HCT116 (cell line): ENCODE measurements at regions not wholly inside any gene's neighbourhood (a gene's known extent, or its start where the extent isn't known, plus 50 kb on each side); places are given as distances from the start of the nearest gene placed in this dataset.

ENCODE experiments used
- ATAC-seq: fragments of 200-7000 bp; cut with Tn5 transposase; 2 replicates; pipeline ENCODE4 v1.9.1; 2020; ENCODE audit warnings: mild to moderate bottlenecking, moderate library complexity
- BruUV-seq: library from RNA; stranded (reverse); fragments of 400-500 nt; replicated peaks from 2 replicates; lab custom pipeline; 2021; lab: Mats Ljungman, UMichigan
- CTCF ChIA-PET: fragments of 300-600 bp; sonication (Branson Sonifier 250); formaldehyde crosslinking; loops from one replicate; lab custom pipeline; 2021; ENCODE audit warnings: antibody characterized with exemption; lab: Charles Lee
- POLR2A ChIA-PET: fragments of 300-600, 350-600 bp; sonication (Branson Sonifier 250); formaldehyde crosslinking; loops from one replicate; lab custom pipeline; 2021; ENCODE audit warnings: antibody characterized with exemption; lab: Charles Lee
- RAD21 ChIA-PET, 2 experiments: fragments of 300-600 bp; sonication (Branson Sonifier 250); formaldehyde crosslinking; loops; one replicate each; lab custom pipeline; 2023; ENCODE audit warnings: low total read pairs in 2 of 2; ENCODE audit not compliant: uncharacterized antibody in 2 of 2, unreplicated experiment in 2 of 2, low non-redundant PET in 1 of 2; lab: Charles Lee
- DNase-seq: peaks from one replicate; pipeline ENCODE4 v3.0.0-alpha.2; 2010; ENCODE audit warnings: low read depth, low spot score
- H2AFZ ChIP-seq: fragments of 200-600 bp; shearing (Covaris generic), sonication (generic); 2 replicates; pipeline ENCODE4 v1.6.1; 2017; ENCODE audit warnings: low read depth, mixed run types, mixed read lengths, antibody characterized with exemption, low read length; ENCODE audit not compliant: poor library complexity, severe bottlenecking
- H3K27ac ChIP-seq: 2 replicates; pipeline ENCODE4 v1.5.1; 2012; ENCODE audit warnings: low read depth, low read length
- H3K27me3 ChIP-seq: fragments of 200-600 bp; sonication (generic); 2 replicates; pipeline ENCODE4 v1.6.1; 2016; ENCODE audit warnings: mixed run types, low read length, mixed read lengths; ENCODE audit not compliant: insufficient read depth
- H3K36me3 ChIP-seq, 2 experiments: fragments of 200-500 bp in 1 of 2; fragments of 200-600 bp in 1 of 2; sonication (Bioruptor generic) in 1 of 2; sonication (generic) in 1 of 2; 2 replicates each; pipeline versions ENCODE4 v1.5.1 to v1.6.1; 2014 to 2016; ENCODE audit warnings: low read length in 2 of 2, inconsistent platforms in 1 of 2, mixed read lengths in 1 of 2, mixed run types in 1 of 2; ENCODE audit not compliant: insufficient read depth in 2 of 2, control insufficient read depth in 1 of 2
- H3K4me1 ChIP-seq, 2 experiments: fragments of 200-600 bp in 1 of 2; sonication (generic) in 1 of 2; 2 replicates each; pipeline versions ENCODE4 v1.5.1 to v1.6.1; 2012 to 2017; ENCODE audit warnings: low read length in 2 of 2, inconsistent platforms in 1 of 2, mild to moderate bottlenecking in 1 of 2, mixed read lengths in 1 of 2, mixed run types in 1 of 2, moderate library complexity in 1 of 2; ENCODE audit not compliant: insufficient read depth in 2 of 2, control insufficient read depth in 1 of 2
- H3K4me2 ChIP-seq: fragments of 200-600 bp; sonication (generic); 2 replicates; pipeline ENCODE4 v1.6.1; 2017; ENCODE audit warnings: mixed run types, low read length, mixed read lengths
- H3K4me3 ChIP-seq, 2 experiments: fragments of 200-600 bp in 1 of 2; sonication (generic) in 1 of 2; replicated peaks in 1 of 2; 2 replicates each; pipeline ENCODE4 v1.5.1; 2011 to 2016; ENCODE audit warnings: low read length in 2 of 2, control low read depth in 1 of 2, low read depth in 1 of 2, mild to moderate bottlenecking in 1 of 2, mixed read lengths in 1 of 2, mixed run types in 1 of 2
- H3K79me2 ChIP-seq: fragments of 200-600 bp; sonication (generic); 2 replicates; pipeline ENCODE4 v1.6.1; 2017; ENCODE audit warnings: mild to moderate bottlenecking, mixed run types, low read length, moderate library complexity, mixed read lengths; ENCODE audit not compliant: insufficient read depth
- H3K9ac ChIP-seq: fragments of 200-600 bp; sonication (generic); 2 replicates; pipeline ENCODE4 v1.6.1; 2016; ENCODE audit warnings: low read length, mixed read lengths
- H3K9me2 ChIP-seq: fragments of 200-600 bp; sonication (generic), shearing (Covaris generic); 2 replicates; pipeline ENCODE4 v1.6.1; 2017; ENCODE audit warnings: mixed run types, mild to moderate bottlenecking, moderate library complexity; ENCODE audit not compliant: insufficient read depth
- H3K9me3 ChIP-seq, 2 experiments: fragments of 200-500 bp in 1 of 2; fragments of 200-600 bp in 1 of 2; sonication (Bioruptor generic) in 1 of 2; sonication (generic) in 1 of 2; 2 replicates each; pipeline ENCODE4 v1.6.1; 2014 to 2017; ENCODE audit warnings: low read length in 2 of 2, mixed read lengths in 2 of 2, inconsistent platforms in 1 of 2, low read depth in 1 of 2, mild to moderate bottlenecking in 1 of 2, mixed run types in 1 of 2, moderate library complexity in 1 of 2; ENCODE audit not compliant: control insufficient read depth in 1 of 2, insufficient read depth in 1 of 2
- H4K20me1 ChIP-seq: fragments of 200-600 bp; sonication (generic), shearing (Covaris generic); 2 replicates; pipeline ENCODE4 v1.6.1; 2017; ENCODE audit warnings: mixed run types, mild to moderate bottlenecking, moderate library complexity; ENCODE audit not compliant: insufficient read depth
- CBX3 ChIP-seq: IDR thresholded peaks from 2 replicates; pipeline ENCODE4 v1.6.1; 2012; ENCODE audit warnings: low read depth
- CEBPB ChIP-seq: IDR thresholded peaks from 2 replicates; pipeline ENCODE4 v1.6.1; 2012; ENCODE audit warnings: low read depth
- EGR1 ChIP-seq: IDR thresholded peaks from 2 replicates; pipeline ENCODE4 v1.6.1; 2012; ENCODE audit warnings: low read depth
- ELF1 ChIP-seq: IDR thresholded peaks from 2 replicates; pipeline ENCODE4 v1.6.1; 2012; ENCODE audit warnings: low read depth, borderline replicate concordance
- FOSL1 ChIP-seq: IDR thresholded peaks from 2 replicates; pipeline ENCODE4 v1.6.1; 2012; ENCODE audit warnings: low read depth
- POLR2AphosphoS5 ChIP-seq: IDR thresholded peaks from 2 replicates; pipeline ENCODE4 v1.6.1; 2011; ENCODE audit warnings: mild to moderate bottlenecking, low read depth, low read length, moderate library complexity
- SP1 ChIP-seq: IDR thresholded peaks from 2 replicates; pipeline ENCODE4 v1.6.1; 2012; ENCODE audit warnings: low read depth
- SRF ChIP-seq: IDR thresholded peaks from 2 replicates; pipeline ENCODE4 v1.6.1; 2012; ENCODE audit warnings: low read depth
- YY1 ChIP-seq: IDR thresholded peaks from 2 replicates; pipeline ENCODE4 v1.6.1; 2011; ENCODE audit warnings: low read length, low read depth, moderate library complexity, mild to moderate bottlenecking; ENCODE audit not compliant: insufficient replicate concordance; ENCODE audit errors: extremely low read depth
- ZNF274 ChIP-seq: fragments of 200-500 bp; sonication (Bioruptor generic); IDR thresholded peaks from 2 replicates; pipeline ENCODE4 v1.6.1; 2014; ENCODE audit warnings: mild to moderate bottlenecking, low read depth, low read length, inconsistent platforms
- intact Hi-C: fragments of 100-400 bp; cut with micrococcal nuclease; formaldehyde crosslinking; loops from 2 replicates; pipeline ENCODE4 v1.10.0; 2022
- TF ChIP-seq, protein P1 (sequence below): IDR thresholded peaks from 2 replicates; pipeline ENCODE4 v1.6.1; 2011; ENCODE audit warnings: mild to moderate bottlenecking, low read length, moderate library complexity; ENCODE audit not compliant: insufficient replicate concordance; ENCODE audit errors: extremely low read depth
- TF ChIP-seq, protein P2 (sequence below): IDR thresholded peaks from 2 replicates; pipeline ENCODE4 v1.6.1; 2012
- TF ChIP-seq, protein P3 (sequence below): IDR thresholded peaks from 2 replicates; pipeline ENCODE4 v1.6.1; 2012

DNA sequence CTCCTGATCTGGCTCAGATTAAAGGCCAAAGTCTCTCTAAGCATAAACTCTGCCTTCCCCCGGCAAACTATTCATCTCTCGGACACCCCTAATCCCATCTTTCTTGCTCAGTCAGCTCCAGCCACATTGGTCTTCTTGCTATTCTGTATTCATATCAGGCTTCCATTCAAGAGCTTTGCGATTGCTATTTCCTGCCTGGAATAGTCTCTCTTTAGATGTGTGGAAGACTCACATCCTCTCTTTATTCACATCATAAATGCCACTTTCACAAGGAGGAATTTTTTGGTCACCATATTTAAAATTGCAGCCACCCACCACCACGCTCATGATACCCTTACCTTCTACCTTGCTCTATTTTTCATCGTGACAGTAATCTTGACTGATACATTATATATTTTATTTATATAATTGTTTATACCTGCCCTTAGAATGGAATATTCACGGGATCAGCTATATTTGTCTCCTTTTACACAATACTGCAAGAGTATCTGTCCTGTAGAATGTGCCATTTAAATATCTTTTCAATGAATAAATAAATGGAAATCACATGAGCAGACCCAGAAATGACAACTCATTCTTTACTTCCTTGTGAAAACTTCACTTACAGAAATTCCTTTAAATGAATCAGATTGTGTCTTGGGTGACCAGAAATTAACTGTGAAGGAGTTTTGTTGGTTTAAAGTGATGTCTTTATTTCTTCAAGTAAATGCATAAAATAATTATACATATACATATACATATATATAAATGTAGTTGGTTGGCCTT, 780.6 kb upstream of the FLRT2 start:
- Histone ChIP-seq H3K9me3 (peaks cover 9 to 20% of the 10 kb centered on the region in 2 experiments; a peak in 2 of 4 replicates), H3K36me3 (no peaks in the 10 kb centered on the region), H3K9ac (no peak overlapping the region), H3K4me1 (no peaks in the 10 kb centered on the region), H2AFZ (no peak overlapping the region), H3K79me2 (no peaks in the 10 kb centered on the region), H4K20me1 (no peaks in the 10 kb centered on the region), H3K4me3 (no peak overlapping the region), H3K9me2 (no peaks in the 10 kb centered on the region), H3K4me2 (no peak overlapping the region), H3K27me3 (no peaks in the 10 kb centered on the region), H3K27ac (no peak overlapping the region)
- BruUV-seq, result no TSS peak
- intact Hi-C loops, result no loop called here
- DNase-seq, result no peak
- TF ChIP-seq SP1 (no peak), FOSL1 (no peak), CEBPB (no peak), YY1 (no peak), CBX3 (no peak), ZNF274 (no peak), SRF (no peak), ELF1 (no peak), POLR2AphosphoS5 (no peak), EGR1 (no peak)
- TF ChIP-seq, protein P1, sequence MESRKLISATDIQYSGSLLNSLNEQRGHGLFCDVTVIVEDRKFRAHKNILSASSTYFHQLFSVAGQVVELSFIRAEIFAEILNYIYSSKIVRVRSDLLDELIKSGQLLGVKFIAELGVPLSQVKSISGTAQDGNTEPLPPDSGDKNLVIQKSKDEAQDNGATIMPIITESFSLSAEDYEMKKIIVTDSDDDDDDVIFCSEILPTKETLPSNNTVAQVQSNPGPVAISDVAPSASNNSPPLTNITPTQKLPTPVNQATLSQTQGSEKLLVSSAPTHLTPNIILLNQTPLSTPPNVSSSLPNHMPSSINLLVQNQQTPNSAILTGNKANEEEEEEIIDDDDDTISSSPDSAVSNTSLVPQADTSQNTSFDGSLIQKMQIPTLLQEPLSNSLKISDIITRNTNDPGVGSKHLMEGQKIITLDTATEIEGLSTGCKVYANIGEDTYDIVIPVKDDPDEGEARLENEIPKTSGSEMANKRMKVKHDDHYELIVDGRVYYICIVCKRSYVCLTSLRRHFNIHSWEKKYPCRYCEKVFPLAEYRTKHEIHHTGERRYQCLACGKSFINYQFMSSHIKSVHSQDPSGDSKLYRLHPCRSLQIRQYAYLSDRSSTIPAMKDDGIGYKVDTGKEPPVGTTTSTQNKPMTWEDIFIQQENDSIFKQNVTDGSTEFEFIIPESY, result no peak
- TF ChIP-seq, protein P2, sequence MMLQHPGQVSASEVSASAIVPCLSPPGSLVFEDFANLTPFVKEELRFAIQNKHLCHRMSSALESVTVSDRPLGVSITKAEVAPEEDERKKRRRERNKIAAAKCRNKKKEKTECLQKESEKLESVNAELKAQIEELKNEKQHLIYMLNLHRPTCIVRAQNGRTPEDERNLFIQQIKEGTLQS, result no peak
- TF ChIP-seq, protein P3, sequence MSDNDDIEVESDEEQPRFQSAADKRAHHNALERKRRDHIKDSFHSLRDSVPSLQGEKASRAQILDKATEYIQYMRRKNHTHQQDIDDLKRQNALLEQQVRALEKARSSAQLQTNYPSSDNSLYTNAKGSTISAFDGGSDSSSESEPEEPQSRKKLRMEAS, result no peak
- CTCF ChIA-PET, result no interaction called here
- POLR2A ChIA-PET, result no interaction called here
- no peak for ATAC-seq
- RAD21 ChIA-PET, result no interaction called here
